B cell (primary cell): ENCODE measurements at regions not wholly inside any gene's neighbourhood (a gene's known extent, or its start where the extent isn't known, plus 50 kb on each side); places are given as distances from the start of the nearest gene placed in this dataset.
"Not testable (repeated sequence)": the region's sequence is repeated elsewhere in the genome, so short reads cannot be mapped to it uniquely, and the experiment has no call there.

ENCODE experiments used
- ATAC-seq: fragments of 200-7000 bp; cut with Tn5 transposase; one replicate; pipeline ENCODE4 v1.10.0; 2021; ENCODE audit warnings: low read depth, mild to moderate bottlenecking, moderate number of reproducible peaks, moderate library complexity
- CTCF ChIA-PET: fragments of 350-600 bp; sonication (Branson Sonifier 250); formaldehyde crosslinking; loops from one replicate; lab custom pipeline; 2021; ENCODE audit warnings: antibody characterized with exemption, inconsistent platforms; lab: Charles Lee
- POLR2A ChIA-PET: fragments of 350-600 bp; sonication (Branson Sonifier 250); formaldehyde crosslinking; loops from one replicate; lab custom pipeline; 2021; ENCODE audit warnings: antibody characterized with exemption; lab: Charles Lee
- DNase-seq: peaks from one replicate; pipeline ENCODE4 v3.0.0; 2013
- H2AFZ ChIP-seq: 2 replicates; pipeline ENCODE4 v1.6.1; 2012; ENCODE audit warnings: mild to moderate bottlenecking, low read depth, low read length; ENCODE audit not compliant: insufficient read depth, poor library complexity, severe bottlenecking
- H3K27ac ChIP-seq, 2 donors: 1 replicate in 1 of 2; 2 replicates in 1 of 2; pipeline ENCODE4 v1.5.1; 2012 to 2013; ENCODE audit warnings: low read length in 2 of 2, mild to moderate bottlenecking in 2 of 2, moderate library complexity in 1 of 2
- H3K27me3 ChIP-seq, 4 experiments: fragments of 200-600 bp in 1 of 4; sonication (generic) in 1 of 4; replicated peaks in 1 of 4; 1 replicate in 2 of 4; 2 replicates in 2 of 4; pipeline versions ENCODE4 v1.6.1 to v1.7.0; 2013 to 2016; ENCODE audit warnings: low read length in 3 of 4, mild to moderate bottlenecking in 2 of 4, mixed read lengths in 1 of 4, moderate library complexity in 1 of 4; ENCODE audit not compliant: insufficient read depth in 4 of 4, control insufficient read depth in 3 of 4; ENCODE audit errors: control extremely low read depth in 1 of 4
- H3K36me3 ChIP-seq, 2 experiments: replicated peaks in 1 of 2; 1 replicate in 1 of 2; 2 replicates in 1 of 2; pipeline versions ENCODE4 v1.6.1 to v1.7.1; 2013; ENCODE audit warnings: low read length in 1 of 2; ENCODE audit not compliant: insufficient read depth in 2 of 2, control insufficient read depth in 1 of 2; ENCODE audit errors: control extremely low read depth in 1 of 2, extremely low read depth in 1 of 2
- H3K4me1 ChIP-seq, 2 donors: fragments of 200-600 bp in 1 of 2; sonication (generic) in 1 of 2; 1 replicate in 1 of 2; 2 replicates in 1 of 2; pipeline versions ENCODE4 v1.5.1 to v1.6.1; 2013 to 2017; ENCODE audit warnings: low read length in 2 of 2; ENCODE audit not compliant: control insufficient read depth in 2 of 2, insufficient read depth in 2 of 2
- H3K4me2 ChIP-seq: replicated peaks from 2 replicates; pipeline ENCODE3; 2012; ENCODE audit warnings: mild to moderate bottlenecking, low read depth, low read length; ENCODE audit not compliant: poor library complexity, severe bottlenecking
- H3K4me3 ChIP-seq, 5 experiments: fragments of 200-600 bp in 1 of 5; sonication (generic) in 1 of 5; 1 replicate in 3 of 5; 2 replicates in 2 of 5; pipeline versions ENCODE4 v1.5.1 to v1.7.0; 2011 to 2016; ENCODE audit warnings: low read length in 4 of 5, mild to moderate bottlenecking in 4 of 5, low read depth in 2 of 5, control low read depth in 1 of 5, moderate library complexity in 1 of 5; ENCODE audit not compliant: insufficient read depth in 1 of 5; ENCODE audit errors: control extremely low read depth in 1 of 5, extremely low read depth in 1 of 5
- H3K79me2 ChIP-seq: fragments of 200-600 bp; sonication (generic); one replicate; pipeline ENCODE4 v1.6.0; 2016; ENCODE audit warnings: low read length; ENCODE audit not compliant: control insufficient read depth, insufficient read depth
- H3K9ac ChIP-seq: fragments of 200-600 bp; sonication (generic); 2 replicates; pipeline ENCODE4 v1.6.1; 2017; ENCODE audit warnings: mild to moderate bottlenecking, low read length, moderate library complexity
- H3K9me3 ChIP-seq, 3 donors: one replicate each; pipeline versions ENCODE4 v1.6.1 to v1.7.1; 2013; ENCODE audit warnings: low read length in 2 of 3; ENCODE audit not compliant: control insufficient read depth in 2 of 3, insufficient read depth in 1 of 3; ENCODE audit errors: control extremely low read depth in 1 of 3
- H4K20me1 ChIP-seq: 2 replicates; pipeline ENCODE4 v1.6.0; 2012; ENCODE audit warnings: mild to moderate bottlenecking, low read length; ENCODE audit not compliant: insufficient read depth, control insufficient read depth, poor library complexity, severe bottlenecking
- H3K27ac Mint-ChIP-seq: one replicate; pipeline ENCODE4 v1.8.0; 2021; ENCODE audit warnings: mixed read lengths
- H3K27me3 Mint-ChIP-seq: one replicate; pipeline ENCODE4 v1.8.0; 2021; ENCODE audit warnings: mixed read lengths
- H3K4me1 Mint-ChIP-seq: one replicate; pipeline ENCODE4 v1.8.0; 2021; ENCODE audit warnings: mixed read lengths
- H3K4me3 Mint-ChIP-seq: one replicate; pipeline ENCODE4 v1.8.0; 2021; ENCODE audit warnings: mixed read lengths
- H3K9me3 Mint-ChIP-seq: one replicate; pipeline ENCODE4 v1.8.0; 2022; ENCODE audit warnings: mixed read lengths; ENCODE audit not compliant: insufficient read depth
- CTCF ChIP-seq: fragments of 200-600 bp; IDR thresholded peaks from one replicate; pipeline ENCODE4 v1.8.0; 2022; ENCODE audit warnings: antibody characterized with exemption, mild to moderate bottlenecking
- EZH2 ChIP-seq: IDR thresholded peaks from 2 replicates; pipeline ENCODE4 v1.6.1; 2012; ENCODE audit warnings: borderline replicate concordance, low read depth, mild to moderate bottlenecking, moderate library complexity, low read length; ENCODE audit not compliant: insufficient read depth, poor library complexity, severe bottlenecking
- WGBS: methylation state at CpG from one replicate; pipeline ENCODE4 v1.1.5; 2013; ENCODE audit warnings: missing lambda C conversion rate; ENCODE audit not compliant: insufficient coverage; 5-methylcytosine and 5-hydroxymethylcytosine counted together
- intact Hi-C: fragments of 100-400 bp; cut with micrococcal nuclease; formaldehyde crosslinking; loops from one replicate; pipeline ENCODE4 v1.10.0; 2022

GRCh38 chr2:38454081-38454480 is 77.0 kb upstream of the ATL2 start:
- Mint-ChIP-seq H3K27me3 (peaks cover 28% of the 10 kb centered on the region), H3K9me3 (no peaks in the 10 kb centered on the region), H3K27ac (no peak overlapping the region), H3K4me1 (no peaks in the 10 kb centered on the region), H3K4me3 (no peak overlapping the region)
- ATAC-seq = no peak
- no CpG with 5 or more reads among the region's 4 CpGs for WGBS
- Histone ChIP-seq H3K4me3 (no peak overlapping the region), H2AFZ (no peak overlapping the region), H3K9ac (no peak overlapping the region), H3K4me2 (no peak overlapping the region), H3K9me3 (no peaks in the 10 kb centered on the region), H3K27ac (no peak overlapping the region), H4K20me1 (no peaks in the 10 kb centered on the region), H3K4me1 (no peaks in the 10 kb centered on the region), H3K27me3 (peaks cover 0 to 4% (median 0%) of the 10 kb centered on the region in 4 experiments), H3K36me3 (no peaks in the 10 kb centered on the region), H3K79me2 (no peaks in the 10 kb centered on the region)
- intact Hi-C loops = no loop called here
- no peak for DNase-seq
- TF ChIP-seq EZH2 (no peak), CTCF (no peak)
- ChIA-PET CTCF (no interaction called here), POLR2A (no interaction called here)

GRCh38 chr2:38451778-38452177 is 74.7 kb upstream of the ATL2 start:
- H3K27me3 ChIP-seq, H3K4me2 ChIP-seq, H3K4me1 Mint-ChIP-seq, H3K27ac ChIP-seq, intact Hi-C loops, H3K79me2 ChIP-seq, H3K27ac Mint-ChIP-seq, ATAC-seq, H3K36me3 ChIP-seq, H3K9me3 Mint-ChIP-seq, POLR2A ChIA-PET, H3K4me3 ChIP-seq, H3K9me3 ChIP-seq, H3K4me1 ChIP-seq, DNase-seq, H3K4me3 Mint-ChIP-seq, H4K20me1 ChIP-seq, H2AFZ ChIP-seq, H3K9ac ChIP-seq, CTCF ChIA-PET: not testable (repeated sequence)
- peaks cover 11% of the 10 kb centered on the region for H3K27me3 Mint-ChIP-seq
- WGBS = 82% methylated on average over 2 of the region's 5 CpGs
